Gastroesophageal sphincter (tissue), 3 donors: ENCODE measurements at regions not wholly inside any gene's neighbourhood (a gene's known extent, or its start where the extent isn't known, plus 50 kb on each side); places are given as distances from the start of the nearest gene placed in this dataset.

Source experiments
- CTCF ChIP-seq, 4 experiments: fragments of 200-600 bp in 2 of 4; fragments of 450-650 bp in 2 of 4; sonication (generic) in 1 of 4; IDR thresholded peaks; one replicate each; pipeline ENCODE4 v1.5.1; 2017 to 2019; ENCODE audit warnings: antibody characterized with exemption in 4 of 4, mild to moderate bottlenecking in 2 of 4, moderate library complexity in 2 of 4
- POLR2A ChIP-seq, 2 donors: fragments of 450-650 bp; IDR thresholded peaks; one replicate each; pipeline ENCODE4 v1.6.1; 2017; ENCODE audit warnings: antibody characterized with exemption in 2 of 2, mild to moderate bottlenecking in 2 of 2, moderate library complexity in 1 of 2
- POLR2AphosphoS5 ChIP-seq: sonication (generic); formaldehyde crosslinking; IDR thresholded peaks from one replicate; pipeline ENCODE4 v1.6.1; 2017; ENCODE audit warnings: antibody characterized with exemption

DNA sequence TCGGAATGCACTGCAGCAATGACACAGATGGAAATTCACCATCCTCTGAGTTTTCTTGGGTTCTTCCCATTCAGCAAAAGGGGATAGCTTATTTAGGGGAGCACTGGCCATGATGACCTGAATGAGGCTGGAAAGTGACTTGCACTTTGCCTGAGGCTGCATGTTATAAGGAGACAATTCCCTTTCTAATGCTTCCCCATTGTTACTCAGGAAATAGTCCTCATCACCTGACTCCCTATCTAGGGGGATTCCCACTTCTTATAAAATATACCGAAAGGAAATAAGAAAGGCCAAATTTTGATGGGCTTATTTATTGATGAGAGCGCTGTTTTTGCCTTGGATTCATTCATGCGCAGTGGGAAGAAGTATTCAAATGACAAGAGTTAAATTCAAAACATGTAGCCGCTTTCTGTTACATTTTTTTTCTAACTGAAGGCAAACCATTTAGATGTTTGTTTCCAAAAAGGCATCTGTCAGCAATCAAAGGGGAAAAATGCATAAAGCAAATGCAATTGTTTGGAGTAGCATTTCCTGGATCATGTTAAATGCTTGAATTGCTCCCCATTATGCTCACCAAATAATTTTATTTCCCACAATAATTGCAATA is 220.3 kb upstream of the NFIA start:
- TF ChIP-seq POLR2AphosphoS5 (no peak), POLR2A (IDR thresholded peaks at IDR 0.05) (no peak), CTCF (IDR thresholded peaks at IDR 0.05) (no peak)
